Nephron (organoid): ENCODE measurements at regions not wholly inside any gene's neighbourhood (a gene's known extent, or its start where the extent isn't known, plus 50 kb on each side); places are given as distances from the start of the nearest gene placed in this dataset.

Experiments used
- H3K27ac Mint-ChIP-seq, 3 experiments: 2 replicates each; pipeline ENCODE4 v1.8.0; 2020; ENCODE audit warnings: mixed read lengths in 3 of 3, mild to moderate bottlenecking in 2 of 3, moderate library complexity in 1 of 3
- H3K27me3 Mint-ChIP-seq: 2 replicates; pipeline ENCODE4 v1.8.0; 2021; ENCODE audit warnings: low read depth, mild to moderate bottlenecking, moderate library complexity, mixed read lengths
- H3K36me3 Mint-ChIP-seq: 2 replicates; pipeline ENCODE4 v1.8.0; 2020; ENCODE audit warnings: low read depth, mixed read lengths
- H3K4me1 Mint-ChIP-seq: 2 replicates; pipeline ENCODE4 v1.8.0; 2020; ENCODE audit warnings: mixed read lengths
- H3K4me3 Mint-ChIP-seq, 3 experiments: 2 replicates each; pipeline ENCODE4 v1.8.0; 2020; ENCODE audit warnings: mild to moderate bottlenecking in 3 of 3, mixed read lengths in 3 of 3, moderate library complexity in 2 of 3
- H3K9me3 Mint-ChIP-seq: 2 replicates; pipeline ENCODE4 v1.8.0; 2020; ENCODE audit warnings: mixed read lengths
- TF ChIP-seq, protein P1 (sequence below), 3 experiments: fragments of 200-600 bp; sonication (generic); IDR thresholded peaks; one replicate each; pipeline ENCODE4 v1.5.0; 2021; ENCODE audit warnings: antibody characterized with exemption in 3 of 3; ENCODE audit not compliant: unreplicated experiment in 3 of 3

DNA sequence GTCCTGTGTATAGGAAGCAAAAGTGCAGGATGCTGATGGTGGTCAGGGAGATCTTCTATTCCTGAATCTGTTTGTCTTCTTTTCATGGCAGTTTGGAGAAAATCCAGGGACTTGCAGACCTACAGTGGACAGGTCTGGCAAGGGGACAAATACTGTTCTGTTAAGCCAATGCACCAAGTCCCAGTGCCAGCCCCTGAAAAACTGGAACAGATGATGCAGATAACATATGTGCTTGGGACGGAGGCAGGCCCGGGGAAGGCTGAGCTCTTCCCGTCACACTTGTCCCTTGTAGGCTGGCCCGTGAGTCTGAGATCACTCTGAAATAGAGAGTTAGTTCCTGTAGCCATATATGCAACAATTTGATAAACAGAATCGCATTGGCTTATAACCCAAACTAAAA, 265.7 kb downstream of the MTRR start:
- no peak overlapping the region for H3K4me3 Mint-ChIP-seq
- TF ChIP-seq, protein P1, sequence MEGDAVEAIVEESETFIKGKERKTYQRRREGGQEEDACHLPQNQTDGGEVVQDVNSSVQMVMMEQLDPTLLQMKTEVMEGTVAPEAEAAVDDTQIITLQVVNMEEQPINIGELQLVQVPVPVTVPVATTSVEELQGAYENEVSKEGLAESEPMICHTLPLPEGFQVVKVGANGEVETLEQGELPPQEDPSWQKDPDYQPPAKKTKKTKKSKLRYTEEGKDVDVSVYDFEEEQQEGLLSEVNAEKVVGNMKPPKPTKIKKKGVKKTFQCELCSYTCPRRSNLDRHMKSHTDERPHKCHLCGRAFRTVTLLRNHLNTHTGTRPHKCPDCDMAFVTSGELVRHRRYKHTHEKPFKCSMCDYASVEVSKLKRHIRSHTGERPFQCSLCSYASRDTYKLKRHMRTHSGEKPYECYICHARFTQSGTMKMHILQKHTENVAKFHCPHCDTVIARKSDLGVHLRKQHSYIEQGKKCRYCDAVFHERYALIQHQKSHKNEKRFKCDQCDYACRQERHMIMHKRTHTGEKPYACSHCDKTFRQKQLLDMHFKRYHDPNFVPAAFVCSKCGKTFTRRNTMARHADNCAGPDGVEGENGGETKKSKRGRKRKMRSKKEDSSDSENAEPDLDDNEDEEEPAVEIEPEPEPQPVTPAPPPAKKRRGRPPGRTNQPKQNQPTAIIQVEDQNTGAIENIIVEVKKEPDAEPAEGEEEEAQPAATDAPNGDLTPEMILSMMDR (IDR thresholded peaks at IDR 0.05; ENCODE audit: unreplicated experiment in 3 of 3): no peak
- no peaks in the 10 kb centered on the region for H3K36me3 Mint-ChIP-seq
- no peaks in the 10 kb centered on the region for H3K27me3 Mint-ChIP-seq
- H3K9me3 Mint-ChIP-seq: no peaks in the 10 kb centered on the region
- no peak overlapping the region for H3K27ac Mint-ChIP-seq
- no peaks in the 10 kb centered on the region for H3K4me1 Mint-ChIP-seq

DNA sequence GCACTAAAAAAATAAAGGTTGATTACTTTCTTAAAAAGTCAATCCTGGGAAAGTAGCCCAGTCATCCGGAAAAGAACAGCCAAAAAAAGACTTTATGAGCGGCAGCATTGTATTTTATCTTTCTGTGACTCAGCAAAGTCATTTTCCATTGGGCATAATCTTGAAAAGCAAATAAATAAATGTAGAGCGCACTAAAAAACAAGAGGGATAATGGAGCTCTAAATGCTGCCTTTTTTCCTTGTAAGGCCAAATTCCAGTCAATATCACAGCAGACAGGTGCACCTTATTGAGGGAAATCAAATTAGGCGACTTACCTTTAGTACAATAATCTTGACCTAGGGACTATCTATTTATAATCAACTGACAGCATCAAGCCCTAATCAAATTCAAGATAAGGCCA, 266.8 kb downstream of the MTRR start:
- peaks cover 4% of the 10 kb centered on the region for H3K27me3 Mint-ChIP-seq
- H3K27ac Mint-ChIP-seq: no peak overlapping the region
- H3K36me3 Mint-ChIP-seq: no peaks in the 10 kb centered on the region
- TF ChIP-seq, protein P1 (IDR thresholded peaks at IDR 0.05; ENCODE audit: unreplicated experiment in 3 of 3): no peak
- no peaks in the 10 kb centered on the region for H3K9me3 Mint-ChIP-seq
- no peaks in the 10 kb centered on the region for H3K4me1 Mint-ChIP-seq
- H3K4me3 Mint-ChIP-seq: no peak overlapping the region

DNA sequence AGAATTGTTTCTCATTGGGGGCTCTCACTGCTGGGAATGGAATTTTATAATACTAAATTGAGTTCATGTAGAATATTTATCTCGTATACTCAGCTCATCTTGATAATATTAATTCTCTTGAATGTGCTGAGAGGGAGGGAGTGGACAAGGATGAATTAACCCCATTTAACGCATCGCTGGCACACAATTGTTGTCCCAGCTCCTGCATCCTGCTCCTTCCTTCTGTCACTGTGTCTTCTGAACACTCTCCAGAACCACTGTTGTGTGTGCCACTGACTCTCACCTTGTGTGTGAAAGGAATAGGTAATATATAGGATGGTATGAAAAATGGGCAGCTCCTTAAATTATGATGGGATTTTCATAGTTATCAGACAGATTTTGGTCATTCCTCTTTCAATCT, 267.3 kb downstream of the MTRR start:
- TF ChIP-seq, protein P1 (IDR thresholded peaks at IDR 0.05; ENCODE audit: unreplicated experiment in 3 of 3): no peak
- H3K27me3 Mint-ChIP-seq: peaks cover 4% of the 10 kb centered on the region
- H3K9me3 Mint-ChIP-seq: no peaks in the 10 kb centered on the region
- no peak overlapping the region for H3K27ac Mint-ChIP-seq
- no peaks in the 10 kb centered on the region for H3K36me3 Mint-ChIP-seq
- H3K4me3 Mint-ChIP-seq: no peak overlapping the region
- no peaks in the 10 kb centered on the region for H3K4me1 Mint-ChIP-seq

DNA sequence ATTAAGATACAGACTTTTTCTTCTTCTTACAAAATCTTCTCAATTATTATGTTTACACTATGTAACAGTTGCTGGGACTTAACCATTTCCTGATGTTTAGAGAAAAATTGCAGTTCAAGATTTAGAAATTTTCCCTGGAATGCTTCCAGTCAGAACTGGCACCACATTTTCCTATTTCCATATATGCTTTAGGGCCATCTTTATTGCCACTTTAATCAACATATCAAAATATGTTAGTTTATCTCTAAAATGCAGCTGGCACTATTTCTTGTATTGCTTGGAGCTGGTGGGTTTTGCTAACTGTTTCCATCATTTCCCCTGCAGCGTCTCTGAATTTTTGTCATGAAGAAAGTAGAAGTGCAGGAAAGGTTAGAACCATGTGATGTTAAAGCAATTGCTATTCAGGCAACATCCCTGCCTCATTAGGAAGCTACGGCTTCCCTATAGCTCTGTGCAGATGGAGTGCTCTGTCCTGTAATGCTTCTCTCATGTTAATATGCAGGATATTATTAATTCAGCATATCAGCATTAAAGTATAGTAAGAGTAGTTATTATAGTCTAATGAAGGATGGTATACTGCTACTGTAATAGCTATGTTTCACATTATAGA, 269.1 kb downstream of the MTRR start:
- no peaks in the 10 kb centered on the region for H3K4me1 Mint-ChIP-seq
- TF ChIP-seq, protein P1 (IDR thresholded peaks at IDR 0.05; ENCODE audit: unreplicated experiment in 3 of 3): no peak
- no peaks in the 10 kb centered on the region for H3K36me3 Mint-ChIP-seq
- peaks cover 4% of the 10 kb centered on the region for H3K27me3 Mint-ChIP-seq
- no peak overlapping the region for H3K27ac Mint-ChIP-seq
- no peak overlapping the region for H3K4me3 Mint-ChIP-seq
- H3K9me3 Mint-ChIP-seq: no peaks in the 10 kb centered on the region

DNA sequence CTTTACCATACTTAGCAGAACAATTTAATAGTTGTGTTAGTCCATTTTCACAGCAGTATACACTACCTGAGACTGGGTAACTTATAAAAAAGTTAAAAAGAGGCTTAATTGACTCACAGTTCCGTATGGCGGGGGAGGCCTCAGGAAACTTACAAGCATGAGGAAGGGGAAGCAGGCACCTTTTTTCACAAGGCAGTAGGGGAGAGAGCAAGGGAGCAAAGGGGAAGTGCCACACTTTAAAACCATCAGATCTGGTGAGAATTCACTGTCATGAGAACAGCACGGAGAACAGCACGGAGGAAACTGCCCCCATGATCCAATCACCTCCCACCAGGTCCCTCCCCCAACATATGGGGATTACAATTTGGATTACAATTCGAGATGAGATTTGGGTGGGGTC, 269.9 kb downstream of the MTRR start:
- Mint-ChIP-seq H3K27ac (no peak overlapping the region), H3K27me3 (peaks cover 4% of the 10 kb centered on the region), H3K36me3 (no peaks in the 10 kb centered on the region), H3K4me1 (no peaks in the 10 kb centered on the region), H3K9me3 (no peaks in the 10 kb centered on the region), H3K4me3 (no peak overlapping the region)
- TF ChIP-seq, protein P1 (IDR thresholded peaks at IDR 0.05; ENCODE audit: unreplicated experiment in 3 of 3): no peak

DNA sequence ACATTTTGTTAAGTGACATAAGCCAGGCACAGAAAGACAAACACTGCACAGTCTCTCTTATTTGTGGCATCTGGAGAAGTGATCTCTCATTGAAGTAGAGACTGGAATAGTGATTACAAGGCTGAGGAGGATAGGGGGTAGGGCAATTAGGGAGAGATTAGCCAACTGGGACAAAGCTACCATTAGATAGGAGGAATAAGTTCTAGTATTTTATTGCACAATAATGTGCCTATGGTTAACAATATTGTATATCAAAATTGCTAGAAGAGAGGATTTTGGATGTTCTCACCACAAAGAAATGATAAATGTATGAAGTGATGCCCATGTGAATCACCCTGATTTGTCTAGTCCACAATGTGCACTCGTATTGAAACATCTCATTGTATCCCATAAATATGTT, 281.8 kb downstream of the MTRR start:
- Mint-ChIP-seq H3K27me3 (no peaks in the 10 kb centered on the region), H3K9me3 (peaks cover 3% of the 10 kb centered on the region), H3K27ac (no peak overlapping the region), H3K4me3 (no peak overlapping the region), H3K4me1 (no peaks in the 10 kb centered on the region), H3K36me3 (no peaks in the 10 kb centered on the region)
- TF ChIP-seq, protein P1 (IDR thresholded peaks at IDR 0.05; ENCODE audit: unreplicated experiment in 3 of 3): no peak
